Gastrocnemius medialis (tissue), 4 donors: ENCODE measurements at regions not wholly inside any gene's neighbourhood (a gene's known extent, or its start where the extent isn't known, plus 50 kb on each side); places are given as distances from the start of the nearest gene placed in this dataset.

Experiments
- ATAC-seq, 2 donors: fragments of 150-250 bp; one replicate each; pipeline ENCODE4 v1.9.1; 2016
- DNase-seq, 2 donors: peaks; one replicate each; pipeline ENCODE4 v3.0.0-alpha.2; 2019
- H3K27ac ChIP-seq, 4 donors: fragments of 200-600 bp; sonication (generic); 1 replicate in 1 of 4; 2 replicates in 3 of 4; pipeline ENCODE4 v1.5.1; 2016 to 2018; ENCODE audit warnings: mild to moderate bottlenecking in 2 of 4, moderate library complexity in 1 of 4
- H3K27me3 ChIP-seq, 3 donors: fragments of 200-600 bp; sonication (generic) in 2 of 3; 1 replicate in 1 of 3; 2 replicates in 2 of 3; pipeline versions ENCODE4 v1.5.1 to v1.6.0; 2016 to 2019; ENCODE audit warnings: mild to moderate bottlenecking in 1 of 3, moderate library complexity in 1 of 3
- H3K36me3 ChIP-seq, 2 donors: fragments of 200-600 bp; sonication (generic) in 1 of 2; one replicate each; pipeline ENCODE4 v1.5.1; 2017 to 2018
- H3K4me1 ChIP-seq, 2 donors: fragments of 200-600 bp; sonication (generic) in 1 of 2; one replicate each; pipeline ENCODE4 v1.5.1; 2016 to 2017; ENCODE audit warnings: mild to moderate bottlenecking in 2 of 2
- H3K4me3 ChIP-seq, 4 donors: fragments of 200-600 bp; sonication (generic) in 3 of 4; 1 replicate in 1 of 4; 2 replicates in 3 of 4; pipeline ENCODE4 v1.5.1; 2016 to 2019; ENCODE audit warnings: mild to moderate bottlenecking in 2 of 4
- H3K9me3 ChIP-seq, 3 donors: fragments of 200-600 bp; sonication (generic) in 2 of 3; 1 replicate in 1 of 3; 2 replicates in 2 of 3; pipeline ENCODE4 v1.5.1; 2016 to 2019
- CTCF ChIP-seq, 5 experiments: fragments of 450-650 bp in 3 of 5; fragments of 200-600 bp in 2 of 5; sonication (generic) in 2 of 5; IDR thresholded peaks in 4 of 5; conservative IDR thresholded peaks in 1 of 5; 1 replicate in 4 of 5; 2 replicates in 1 of 5; pipeline ENCODE4 v1.5.1; 2016 to 2019; ENCODE audit warnings: antibody characterized with exemption in 5 of 5, mild to moderate bottlenecking in 3 of 5, moderate library complexity in 3 of 5
- POLR2A ChIP-seq, 2 donors: fragments of 450-650 bp; IDR thresholded peaks; one replicate each; pipeline ENCODE4 v1.6.1; 2017; ENCODE audit warnings: antibody characterized with exemption in 2 of 2, mild to moderate bottlenecking in 2 of 2, moderate library complexity in 2 of 2
- in situ Hi-C, 4 donors: fragments of 200-750 bp; cut with MboI; loops; one replicate each; pipeline versions ENCODE4 v1.15.0 to v1.8.0; 2017; ENCODE audit warnings: low sequenced_read_pairs in 4 of 4
- intact Hi-C: fragments of 100-400 bp; cut with DNase I; formaldehyde crosslinking; loops from one replicate; pipeline ENCODE4 v1.15.1; 2023; ENCODE audit warnings: low total_unique reads

- ATAC-seq, result no peak
- DNase-seq, result no peak
- in situ Hi-C loops (no loop called here), intact Hi-C loops (no loop called here)
- Histone ChIP-seq H3K4me3 (no peak overlapping the region), H3K4me1 (peaks cover 4 to 9% of the 10 kb centered on the region in 2 donors), H3K36me3 (no peaks in the 10 kb centered on the region), H3K27ac (no peak overlapping the region), H3K9me3 (no peaks in the 10 kb centered on the region), H3K27me3 (no peaks in the 10 kb centered on the region)
- TF ChIP-seq CTCF (IDR thresholded peaks at IDR 0.05 in 4 of 5, conservative IDR thresholded peaks at IDR 0.05 in 1 of 5), result no peak
- TF ChIP-seq POLR2A (IDR thresholded peaks at IDR 0.05), result no peak
These were observed 120.6 kb downstream of the LY86 start for GRCh38 chr6:6709106-6709505.

DNA sequence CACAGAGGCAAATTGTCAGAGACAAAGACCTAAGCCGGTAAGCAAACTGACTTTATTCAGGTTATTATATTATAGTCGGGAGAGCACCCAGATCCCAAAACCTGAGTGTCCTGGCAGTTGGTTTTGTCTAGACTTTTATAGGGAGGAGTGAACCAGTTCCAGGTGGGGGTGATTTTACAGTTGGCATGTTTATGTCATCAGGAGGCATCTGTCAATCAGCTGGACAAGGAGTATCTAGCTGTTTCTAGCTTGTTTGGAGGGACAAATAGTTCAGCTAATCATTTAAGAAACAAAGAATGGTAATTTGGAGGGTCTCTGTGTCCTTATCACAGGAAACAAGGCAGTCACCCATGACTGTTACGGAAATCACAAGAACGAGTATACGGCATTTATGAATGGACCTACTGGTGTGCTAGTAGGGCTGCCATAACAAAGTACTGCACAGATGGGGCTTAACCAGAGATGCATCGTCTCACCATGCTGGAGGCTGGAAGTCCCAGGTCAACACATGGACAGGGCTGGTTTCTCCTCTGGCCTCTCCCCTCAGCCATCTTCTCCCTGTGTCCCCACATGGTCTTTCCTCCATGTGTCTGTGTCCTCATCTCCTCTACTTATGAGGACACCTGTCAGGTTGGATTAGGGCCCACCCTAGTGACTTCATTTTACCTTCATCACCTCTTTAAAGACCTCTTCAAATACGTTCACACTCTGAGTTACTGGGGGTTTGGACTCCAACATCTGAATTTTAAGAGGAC lies 122.7 kb downstream of the LY86 start:
- DNase-seq, result no peak
- in situ Hi-C loops, result no loop called here
- no peaks in the 10 kb centered on the region for H3K36me3 ChIP-seq

GRCh38 chr6:6711832-6712448 lies 123.4 kb downstream of the LY86 start:
- DNase-seq, result no peak
- ATAC-seq, result no peak
- intact Hi-C loops, result no loop called here
- in situ Hi-C loops, result no loop called here
- TF ChIP-seq CTCF (IDR thresholded peaks at IDR 0.05 in 4 of 5, conservative IDR thresholded peaks at IDR 0.05 in 1 of 5) (no peak), POLR2A (IDR thresholded peaks at IDR 0.05) (no peak)
- Histone ChIP-seq H3K27me3 (no peaks in the 10 kb centered on the region), H3K9me3 (no peaks in the 10 kb centered on the region), H3K27ac (no peak overlapping the region), H3K4me3 (no peak overlapping the region), H3K36me3 (no peaks in the 10 kb centered on the region), H3K4me1 (peaks cover 4 to 9% of the 10 kb centered on the region in 2 donors)

More for the DNA sequence above, 122.7 kb downstream of the LY86 start:
- Histone ChIP-seq H3K27me3 (no peaks in the 10 kb centered on the region), H3K9me3 (no peaks in the 10 kb centered on the region), H3K27ac (no peak overlapping the region), H3K4me3 (no peak overlapping the region), H3K4me1 (peaks cover 4 to 9% of the 10 kb centered on the region in 2 donors)
- TF ChIP-seq CTCF (IDR thresholded peaks at IDR 0.05 in 4 of 5, conservative IDR thresholded peaks at IDR 0.05 in 1 of 5) (no peak), POLR2A (IDR thresholded peaks at IDR 0.05) (no peak)
- ATAC-seq, result no peak
- intact Hi-C loops, result no loop called here

DNA sequence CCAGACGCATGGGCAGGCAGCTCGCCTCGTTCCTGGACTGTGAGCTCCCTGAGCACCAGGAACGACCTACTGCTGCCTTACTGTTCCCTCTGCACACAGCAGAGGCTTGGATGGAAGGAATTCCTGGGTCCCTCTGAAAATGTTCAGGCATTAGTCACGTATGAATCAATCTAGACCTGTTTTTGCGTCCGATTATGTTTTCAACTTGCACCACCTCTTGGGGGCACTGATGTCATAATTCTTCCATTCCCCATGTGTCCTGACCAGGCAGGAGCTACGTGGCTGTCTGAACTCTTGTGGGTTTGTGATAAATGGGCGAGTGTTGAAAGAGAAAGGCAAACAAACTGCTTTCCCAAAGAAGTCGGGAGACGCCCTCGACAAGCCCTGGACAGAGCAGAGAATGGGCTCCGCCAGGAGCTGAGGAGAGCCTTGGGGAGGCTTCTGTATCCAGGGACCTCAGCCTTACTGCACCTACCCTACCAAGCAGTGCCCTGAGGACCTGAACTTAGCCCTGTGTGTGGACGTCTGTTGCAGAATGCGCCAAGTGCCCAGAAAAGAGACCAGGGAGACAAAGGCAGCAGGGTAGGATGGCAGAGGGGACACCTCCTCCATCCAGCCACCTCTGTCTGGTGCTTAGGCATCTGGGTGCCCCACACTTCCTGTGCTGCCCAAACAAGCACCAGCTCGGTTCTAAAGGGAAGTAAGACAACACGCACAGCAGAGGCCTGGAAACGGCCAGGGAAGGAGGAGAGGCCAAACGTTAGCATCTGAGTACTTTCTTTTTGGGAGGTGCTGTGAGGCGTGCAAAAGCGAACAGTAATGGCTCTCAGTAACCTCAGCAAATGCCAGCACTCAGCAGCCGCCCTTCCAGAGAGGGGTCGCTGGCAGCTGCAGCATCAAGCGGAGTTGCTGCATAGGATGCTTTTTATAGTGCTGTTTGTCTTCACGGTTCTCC lies 124.2 kb downstream of the LY86 start:
- H3K36me3 ChIP-seq, result no peaks in the 10 kb centered on the region
- peak; percentile 32 to 57 for ATAC-seq
- TF ChIP-seq CTCF (IDR thresholded peaks at IDR 0.05 in 4 of 5, conservative IDR thresholded peaks at IDR 0.05 in 1 of 5) (no peak), POLR2A (IDR thresholded peaks at IDR 0.05) (no peak)
- no peaks in the 10 kb centered on the region for H3K27me3 ChIP-seq
- H3K4me1 ChIP-seq, result peaks cover 4 to 9% of the 10 kb centered on the region in 2 donors
- intact Hi-C loops (no loop called here), in situ Hi-C loops (no loop called here)
- no peak for DNase-seq
- no peak overlapping the region for H3K4me3 ChIP-seq
- H3K9me3 ChIP-seq, result no peaks in the 10 kb centered on the region
- H3K27ac ChIP-seq, result peak overlapping the region in 2 of 4 donors; percentile 24 to 34
